PC-9 (cell line): ENCODE measurements at regions not wholly inside any gene's neighbourhood (a gene's known extent, or its start where the extent isn't known, plus 50 kb on each side); places are given as distances from the start of the nearest gene placed in this dataset.

Experiments
- EZH2 ChIP-seq: fragments of 200-600 bp; sonication (generic); IDR thresholded peaks from 2 replicates; pipeline ENCODE4 v1.8.0; 2017; ENCODE audit warnings: antibody characterized with exemption, low read depth
- TF ChIP-seq, protein P1 (sequence below): fragments of 200-600 bp; sonication (generic); conservative IDR thresholded peaks from 2 replicates; pipeline ENCODE4 v1.6.1; 2017; ENCODE audit warnings: mixed run types, antibody characterized with exemption, mild to moderate bottlenecking, moderate library complexity

DNA sequence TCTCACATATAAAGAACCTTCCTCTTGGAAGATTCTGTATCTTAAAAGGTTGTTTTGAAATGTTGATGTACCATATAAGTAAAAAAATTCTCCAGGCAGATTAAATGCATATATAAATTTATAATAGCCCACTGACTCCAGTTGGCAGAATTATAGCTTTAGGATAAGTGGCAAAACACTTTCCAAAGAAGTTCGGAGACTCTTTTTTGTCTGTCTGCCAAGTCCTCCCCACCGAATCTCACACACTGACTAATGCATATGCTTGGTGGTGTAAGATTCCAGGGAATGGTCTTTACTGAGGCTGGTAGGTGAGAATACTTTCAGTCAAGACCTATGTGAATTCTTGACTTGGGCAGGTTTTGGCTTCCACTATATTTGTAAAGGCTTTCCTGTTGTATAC is 724.3 kb upstream of the CXADR start:
- TF ChIP-seq, protein P1, sequence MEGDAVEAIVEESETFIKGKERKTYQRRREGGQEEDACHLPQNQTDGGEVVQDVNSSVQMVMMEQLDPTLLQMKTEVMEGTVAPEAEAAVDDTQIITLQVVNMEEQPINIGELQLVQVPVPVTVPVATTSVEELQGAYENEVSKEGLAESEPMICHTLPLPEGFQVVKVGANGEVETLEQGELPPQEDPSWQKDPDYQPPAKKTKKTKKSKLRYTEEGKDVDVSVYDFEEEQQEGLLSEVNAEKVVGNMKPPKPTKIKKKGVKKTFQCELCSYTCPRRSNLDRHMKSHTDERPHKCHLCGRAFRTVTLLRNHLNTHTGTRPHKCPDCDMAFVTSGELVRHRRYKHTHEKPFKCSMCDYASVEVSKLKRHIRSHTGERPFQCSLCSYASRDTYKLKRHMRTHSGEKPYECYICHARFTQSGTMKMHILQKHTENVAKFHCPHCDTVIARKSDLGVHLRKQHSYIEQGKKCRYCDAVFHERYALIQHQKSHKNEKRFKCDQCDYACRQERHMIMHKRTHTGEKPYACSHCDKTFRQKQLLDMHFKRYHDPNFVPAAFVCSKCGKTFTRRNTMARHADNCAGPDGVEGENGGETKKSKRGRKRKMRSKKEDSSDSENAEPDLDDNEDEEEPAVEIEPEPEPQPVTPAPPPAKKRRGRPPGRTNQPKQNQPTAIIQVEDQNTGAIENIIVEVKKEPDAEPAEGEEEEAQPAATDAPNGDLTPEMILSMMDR, result no peak
- TF ChIP-seq EZH2, result no peak
